HG03064 (cell line): ENCODE measurements at regions not wholly inside any gene's neighbourhood (a gene's known extent, or its start where the extent isn't known, plus 50 kb on each side); places are given as distances from the start of the nearest gene placed in this dataset.

Experiments
- ATAC-seq: cut with Tn5 transposase; IDR thresholded peaks from one replicate; pipeline ENCODE4 v1.9.1; 2021; ENCODE audit warnings: low read depth; ENCODE audit not compliant: unreplicated experiment

GRCh38 chr1:25028587-25028906, 98.5 kb upstream of the RUNX3 start:
- ATAC-seq: no peak

- ATAC-seq: no peak
Measured at GRCh38 chr1:25027822-25028586, 97.9 kb upstream of the RUNX3 start.

DNA sequence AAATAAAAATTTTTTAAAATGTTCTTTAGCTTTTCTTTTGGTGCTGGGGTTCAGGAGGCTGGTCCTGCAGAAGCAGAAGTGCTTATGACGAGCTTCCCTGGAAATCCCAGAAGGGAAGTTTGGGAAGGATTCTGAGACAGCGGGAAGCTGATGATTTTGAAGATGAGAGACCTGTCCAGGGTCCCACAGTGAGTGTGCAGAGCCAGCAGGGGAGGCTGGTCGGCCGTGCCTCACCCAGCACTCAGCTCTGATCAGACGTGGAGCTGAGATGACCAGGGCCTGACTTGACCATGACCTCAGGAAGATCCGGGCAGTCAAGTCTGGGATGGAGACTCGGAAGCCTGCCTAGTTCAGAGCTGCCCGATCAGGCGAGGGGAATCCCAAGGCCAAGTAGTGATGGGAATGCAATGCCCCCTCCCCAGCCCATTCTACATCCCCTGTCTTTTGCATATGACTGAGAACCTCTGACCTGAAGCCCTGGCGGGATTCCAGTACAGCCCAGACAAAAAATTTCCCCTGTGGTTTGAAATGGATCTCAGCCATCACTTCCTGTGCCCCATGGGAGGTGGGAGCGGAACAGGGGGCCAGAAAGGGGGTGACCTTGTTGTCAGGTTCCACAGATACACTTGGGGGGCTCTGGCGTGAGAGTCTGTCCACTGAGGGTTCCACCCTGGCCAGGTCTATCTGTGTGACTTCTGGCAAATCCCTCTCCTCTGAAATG, 96.8 kb upstream of the RUNX3 start:
- ATAC-seq: no peak

GRCh38 chr1:25026304-25026703, 96.2 kb upstream of the RUNX3 start:
- ATAC-seq: no peak

- ATAC-seq: no peak
Measured at GRCh38 chr1:25024615-25025350, 94.7 kb upstream of the RUNX3 start.

GRCh38 chr1:25023826-25024225, 93.8 kb upstream of the RUNX3 start:
- ATAC-seq: no peak

DNA sequence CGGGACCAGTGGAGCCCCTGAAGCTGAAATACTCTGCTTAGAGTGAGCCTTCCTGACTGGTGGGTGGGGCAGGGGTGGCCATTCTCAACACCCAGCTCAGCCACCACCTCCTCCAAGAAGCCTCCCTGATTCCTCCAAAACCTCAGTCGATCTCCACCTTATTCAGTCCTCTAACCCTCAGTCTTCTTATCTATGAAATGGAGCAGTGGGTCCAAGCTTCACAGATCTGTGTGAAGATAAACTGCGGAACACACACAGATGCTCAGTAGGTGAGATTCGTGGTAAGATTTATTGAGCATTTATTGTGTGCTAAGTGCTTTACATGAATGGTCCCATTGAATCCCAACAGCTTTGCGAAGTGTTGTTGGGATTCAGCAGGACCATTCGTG, 93.1 kb upstream of the RUNX3 start:
- ATAC-seq: no peak

- peak; percentile 67 for ATAC-seq
Measured at GRCh38 chr1:25022361-25023189, 92.5 kb upstream of the RUNX3 start.

- no peak for ATAC-seq
Measured at GRCh38 chr1:25021591-25022215, 91.6 kb upstream of the RUNX3 start.

DNA sequence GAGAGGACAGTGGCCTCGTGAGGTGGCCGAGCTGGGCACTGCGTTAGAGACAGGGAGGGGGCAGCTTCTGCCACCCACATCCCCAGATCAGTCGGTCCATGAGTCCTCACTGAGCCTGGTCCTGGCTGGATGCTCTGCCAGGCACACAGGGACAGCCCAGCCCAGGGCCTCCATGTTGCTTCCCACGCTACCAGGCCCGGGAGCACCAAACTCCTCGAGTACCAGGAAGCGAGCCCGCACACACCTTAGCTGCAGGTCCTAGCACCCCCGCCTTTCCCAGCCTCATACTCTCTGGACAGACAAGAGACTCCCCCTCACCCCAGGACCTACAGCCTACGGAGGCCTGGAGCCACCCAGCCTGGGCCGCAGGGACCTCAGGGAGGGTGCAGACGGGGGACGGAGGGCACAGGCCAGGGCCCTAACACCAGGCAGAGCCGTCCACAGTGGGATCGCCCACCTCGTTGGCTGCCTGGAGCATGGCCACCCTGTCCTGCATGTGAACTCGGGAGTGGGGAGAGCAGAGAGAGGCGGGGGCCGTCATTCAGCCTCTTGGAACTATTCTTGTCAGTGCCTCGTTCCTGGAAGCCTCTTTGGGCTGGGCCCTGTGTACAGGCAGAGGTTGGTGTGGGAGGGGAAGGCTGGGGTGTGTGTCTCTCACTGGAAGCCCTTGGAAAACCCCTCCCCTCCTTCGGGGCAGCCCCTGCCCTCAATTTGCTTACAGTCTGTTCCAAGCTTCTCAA, 90.9 kb upstream of the RUNX3 start:
- ATAC-seq: no peak

DNA sequence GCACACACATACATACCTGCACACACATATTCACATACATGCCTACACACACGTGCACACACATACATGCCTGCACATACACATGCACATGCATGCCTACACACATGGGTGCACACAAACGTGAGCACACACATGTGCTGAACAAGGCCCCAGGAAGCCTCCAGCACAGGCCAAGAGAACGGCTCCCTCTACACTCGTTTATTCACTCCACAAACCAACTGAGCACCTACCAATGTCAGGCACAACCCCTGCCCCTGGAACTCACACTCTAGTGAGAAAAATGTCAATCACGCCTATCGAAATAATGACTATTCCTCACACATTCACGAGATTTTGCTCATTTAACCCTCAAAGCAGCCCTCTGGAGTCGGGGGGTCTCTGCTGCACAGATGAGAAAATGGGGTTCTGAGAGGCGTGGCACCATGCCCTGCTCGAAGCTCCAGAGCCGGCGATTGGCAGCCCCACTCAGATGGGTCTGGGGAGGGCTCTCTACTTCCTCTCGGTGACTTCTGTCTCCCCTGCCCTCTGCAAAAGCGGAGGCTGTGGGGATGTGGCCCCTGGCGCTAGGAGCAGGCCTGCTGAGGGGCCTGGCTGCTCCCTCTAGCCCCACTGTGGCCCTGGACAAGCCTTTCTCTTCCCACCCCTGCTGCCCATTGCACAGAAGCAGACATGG, 90.2 kb upstream of the RUNX3 start:
- ATAC-seq: no peak

DNA sequence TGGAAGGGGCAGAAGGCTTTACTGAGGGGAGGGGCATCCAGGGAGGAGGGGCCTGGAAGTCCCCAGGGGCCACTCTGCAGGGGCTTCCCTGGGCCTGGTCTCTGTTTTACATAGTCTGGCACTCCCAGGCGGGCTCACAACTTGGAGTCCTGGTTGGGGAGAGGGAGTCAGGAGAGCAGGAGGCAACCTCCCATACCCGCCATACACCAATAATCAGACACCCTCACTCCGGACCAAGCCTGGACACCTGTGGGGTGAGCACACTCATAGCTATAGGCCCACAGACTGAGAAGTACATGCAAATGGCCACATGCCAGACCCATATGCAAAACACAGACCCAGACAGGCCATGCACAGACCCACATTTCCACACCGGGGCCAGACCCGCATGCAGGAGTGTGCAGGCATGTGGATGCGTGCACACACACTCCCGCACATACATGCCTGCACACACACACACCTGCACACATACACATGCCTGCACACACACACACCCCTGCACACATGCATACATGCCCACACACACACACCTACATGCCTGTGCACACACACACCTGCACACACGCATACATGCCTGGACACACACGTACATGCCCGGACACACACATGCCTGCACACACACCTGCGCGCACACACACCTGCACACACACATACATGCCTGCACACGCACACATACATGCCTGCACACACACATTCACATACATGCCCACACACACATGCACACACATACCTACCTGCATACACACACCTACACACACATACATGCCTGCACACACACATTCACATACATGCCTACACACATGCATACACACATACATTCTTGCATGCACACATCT, 89.5 kb upstream of the RUNX3 start:
- peak; percentile 31 for ATAC-seq

DNA sequence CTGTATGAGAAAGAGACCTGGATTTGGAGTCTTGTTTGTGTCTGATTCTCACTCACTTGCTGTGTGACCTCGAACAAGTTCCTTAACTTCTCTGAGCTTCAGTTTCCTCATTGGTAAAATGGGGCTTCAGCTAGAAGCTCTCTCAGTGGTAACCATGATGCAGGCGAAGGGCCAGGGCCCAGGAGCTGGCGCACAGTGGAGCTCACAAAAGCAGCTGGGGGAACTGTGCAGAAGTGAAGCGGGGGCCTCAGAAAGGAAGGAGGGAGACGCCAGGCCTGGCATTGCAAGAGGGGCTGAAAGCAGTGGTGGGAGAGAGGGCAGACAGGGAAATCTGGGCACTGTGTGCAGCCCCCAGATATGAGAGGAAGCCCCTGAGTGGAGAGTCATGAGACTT, 88.9 kb upstream of the RUNX3 start:
- no peak for ATAC-seq

GRCh38 chr1:25018110-25018735, 88.1 kb upstream of the RUNX3 start:
- no peak for ATAC-seq

DNA sequence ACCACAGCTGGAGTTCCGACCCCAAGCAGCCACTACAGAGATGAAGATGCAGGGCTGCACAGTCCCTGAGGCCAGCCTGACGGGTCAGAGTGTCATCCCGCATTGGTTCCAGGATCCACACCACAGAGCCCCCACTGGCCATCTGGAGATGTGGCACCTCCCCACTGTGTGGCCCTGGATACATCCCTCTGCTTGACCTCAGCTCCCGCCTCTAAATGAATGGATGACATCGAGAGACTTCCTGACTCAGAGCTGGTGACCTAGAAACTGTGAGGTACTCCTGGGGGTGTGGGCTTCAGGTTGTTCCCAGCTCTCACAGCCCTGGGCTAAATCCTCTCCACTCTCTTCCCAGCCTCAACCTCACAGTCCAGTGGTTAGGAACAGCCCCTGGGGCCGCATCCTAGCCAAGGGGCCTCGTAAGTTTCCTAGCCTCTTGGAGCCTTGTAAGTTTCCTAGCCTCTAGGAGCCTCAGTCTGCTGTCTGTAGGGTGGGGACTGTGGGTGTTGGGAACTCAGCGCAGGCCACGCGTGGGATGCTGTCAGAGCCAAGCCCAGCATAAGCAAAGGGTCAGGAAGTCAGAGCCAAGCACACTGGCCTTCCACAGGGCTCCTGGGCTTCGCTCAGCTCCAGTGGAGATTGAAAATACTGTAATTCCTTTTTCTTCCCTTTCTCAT, 87.5 kb upstream of the RUNX3 start:
- no peak for ATAC-seq

GRCh38 chr1:25012966-25013962, 83.2 kb upstream of the RUNX3 start:
- no peak for ATAC-seq
